Keratinocyte (primary cell): ENCODE measurements at regions not wholly inside any gene's neighbourhood (a gene's known extent, or its start where the extent isn't known, plus 50 kb on each side); places are given as distances from the start of the nearest gene placed in this dataset.

Source experiments
- EZH2 ChIP-seq: IDR thresholded peaks from one replicate; pipeline ENCODE4 v1.6.1; 2012; ENCODE audit warnings: inconsistent platforms, mild to moderate bottlenecking, low read length, moderate library complexity
- TF ChIP-seq, protein P1 (sequence below), 3 experiments: IDR thresholded peaks in 1 of 3; conservative IDR thresholded peaks in 1 of 3; optimal IDR thresholded peaks in 1 of 3; 2 replicates in 2 of 3; 3 replicates in 1 of 3; pipeline versions ENCODE3 to v1.5.1; 2011; ENCODE audit warnings: low read length in 3 of 3, mild to moderate bottlenecking in 3 of 3, moderate library complexity in 2 of 3, control low read depth in 1 of 3, inconsistent platforms in 1 of 3; ENCODE audit not compliant: insufficient read depth in 2 of 3; ENCODE audit errors: extremely low read depth in 1 of 3

DNA sequence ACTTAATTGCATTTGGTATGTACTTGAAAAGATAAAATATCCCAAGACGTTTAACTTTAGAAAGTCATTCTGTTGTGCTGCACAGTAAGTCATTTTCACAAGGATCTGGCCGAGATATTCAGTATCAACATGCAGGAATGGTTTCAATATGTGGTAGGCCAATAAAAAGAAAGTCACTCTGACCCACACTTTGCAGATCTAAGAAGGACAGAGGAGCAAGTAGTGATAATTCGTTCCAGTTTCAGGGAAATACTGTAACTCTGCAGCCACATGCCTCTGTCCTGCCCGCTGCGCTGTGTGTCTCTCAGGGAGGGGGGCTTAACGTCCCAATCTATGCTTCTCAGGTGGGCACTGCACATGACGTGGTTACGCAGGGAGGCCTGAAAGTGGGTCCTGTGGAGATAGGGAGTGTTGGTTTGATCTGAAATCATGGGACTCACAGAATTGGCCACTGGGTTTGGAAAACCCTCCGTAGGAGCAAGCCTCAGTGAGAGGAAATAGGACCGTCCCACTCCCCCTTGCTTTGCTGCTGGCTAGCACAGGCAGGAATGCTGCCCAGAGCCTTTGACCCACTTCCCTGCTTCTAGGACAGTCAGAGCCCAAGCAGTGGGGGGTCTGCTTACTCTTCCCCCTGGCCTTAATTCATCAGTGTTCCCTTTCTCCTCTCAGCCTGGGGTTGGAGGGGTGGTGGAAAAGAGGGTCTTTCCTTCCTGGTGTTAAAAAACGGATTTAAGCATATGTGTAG is 314.7 kb upstream of the SPRED2 start:
- TF ChIP-seq, protein P1, sequence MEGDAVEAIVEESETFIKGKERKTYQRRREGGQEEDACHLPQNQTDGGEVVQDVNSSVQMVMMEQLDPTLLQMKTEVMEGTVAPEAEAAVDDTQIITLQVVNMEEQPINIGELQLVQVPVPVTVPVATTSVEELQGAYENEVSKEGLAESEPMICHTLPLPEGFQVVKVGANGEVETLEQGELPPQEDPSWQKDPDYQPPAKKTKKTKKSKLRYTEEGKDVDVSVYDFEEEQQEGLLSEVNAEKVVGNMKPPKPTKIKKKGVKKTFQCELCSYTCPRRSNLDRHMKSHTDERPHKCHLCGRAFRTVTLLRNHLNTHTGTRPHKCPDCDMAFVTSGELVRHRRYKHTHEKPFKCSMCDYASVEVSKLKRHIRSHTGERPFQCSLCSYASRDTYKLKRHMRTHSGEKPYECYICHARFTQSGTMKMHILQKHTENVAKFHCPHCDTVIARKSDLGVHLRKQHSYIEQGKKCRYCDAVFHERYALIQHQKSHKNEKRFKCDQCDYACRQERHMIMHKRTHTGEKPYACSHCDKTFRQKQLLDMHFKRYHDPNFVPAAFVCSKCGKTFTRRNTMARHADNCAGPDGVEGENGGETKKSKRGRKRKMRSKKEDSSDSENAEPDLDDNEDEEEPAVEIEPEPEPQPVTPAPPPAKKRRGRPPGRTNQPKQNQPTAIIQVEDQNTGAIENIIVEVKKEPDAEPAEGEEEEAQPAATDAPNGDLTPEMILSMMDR (optimal IDR thresholded peaks at IDR 0.05 in 1 of 3, IDR thresholded peaks at IDR 0.05 in 1 of 3, conservative IDR thresholded peaks at IDR 0.05 in 1 of 3; ENCODE audit: extremely low read depth in 1 of 3, insufficient read depth in 2 of 3, low read length in 3 of 3) = no peak
- no peak for TF ChIP-seq EZH2
